NB4 (cell line): ENCODE measurements at regions not wholly inside any gene's neighbourhood (a gene's known extent, or its start where the extent isn't known, plus 50 kb on each side); places are given as distances from the start of the nearest gene placed in this dataset.

Experiments used
- CTCF ChIP-seq: IDR thresholded peaks from one replicate; pipeline ENCODE4 v1.5.1; 2012; ENCODE audit warnings: low read depth, low read length
- POLR2A ChIP-seq: IDR thresholded peaks from 2 replicates; pipeline ENCODE4 v1.6.1; 2011; ENCODE audit warnings: mild to moderate bottlenecking; ENCODE audit not compliant: insufficient read length; ENCODE audit errors: extremely low read depth

GRCh38 chr10:9362721-9363120, 1308.2 kb downstream of the GATA3 start:
- no peak for TF ChIP-seq CTCF
- no peak for TF ChIP-seq POLR2A
